PC-9 (cell line): ENCODE measurements at regions not wholly inside any gene's neighbourhood (a gene's known extent, or its start where the extent isn't known, plus 50 kb on each side); places are given as distances from the start of the nearest gene placed in this dataset.

Experiments
- EZH2 ChIP-seq: fragments of 200-600 bp; sonication (generic); IDR thresholded peaks from 2 replicates; pipeline ENCODE4 v1.8.0; 2017; ENCODE audit warnings: antibody characterized with exemption, low read depth
- TF ChIP-seq, protein P1 (sequence below): fragments of 200-600 bp; sonication (generic); conservative IDR thresholded peaks from 2 replicates; pipeline ENCODE4 v1.6.1; 2017; ENCODE audit warnings: mixed run types, antibody characterized with exemption, mild to moderate bottlenecking, moderate library complexity

DNA sequence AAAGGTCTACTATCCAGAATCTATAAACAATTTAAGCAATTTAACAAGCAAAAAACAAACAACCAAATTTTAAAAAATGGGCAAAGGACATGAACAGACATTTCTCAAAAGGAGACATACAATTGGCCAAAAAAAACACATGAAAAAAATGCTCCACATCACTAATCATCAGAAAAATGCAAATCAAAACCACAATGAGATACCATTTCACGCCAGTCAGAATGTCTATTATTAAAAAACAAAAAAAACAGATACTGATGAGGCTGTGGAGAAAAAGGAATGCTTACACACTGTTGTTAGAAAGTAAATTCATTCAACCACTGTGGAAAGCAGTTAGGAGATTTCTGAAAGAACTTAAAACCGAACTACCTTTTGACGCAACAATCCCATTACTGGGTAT is 66.4 kb upstream of the SESTD1 start:
- no peak for TF ChIP-seq EZH2
- TF ChIP-seq, protein P1, sequence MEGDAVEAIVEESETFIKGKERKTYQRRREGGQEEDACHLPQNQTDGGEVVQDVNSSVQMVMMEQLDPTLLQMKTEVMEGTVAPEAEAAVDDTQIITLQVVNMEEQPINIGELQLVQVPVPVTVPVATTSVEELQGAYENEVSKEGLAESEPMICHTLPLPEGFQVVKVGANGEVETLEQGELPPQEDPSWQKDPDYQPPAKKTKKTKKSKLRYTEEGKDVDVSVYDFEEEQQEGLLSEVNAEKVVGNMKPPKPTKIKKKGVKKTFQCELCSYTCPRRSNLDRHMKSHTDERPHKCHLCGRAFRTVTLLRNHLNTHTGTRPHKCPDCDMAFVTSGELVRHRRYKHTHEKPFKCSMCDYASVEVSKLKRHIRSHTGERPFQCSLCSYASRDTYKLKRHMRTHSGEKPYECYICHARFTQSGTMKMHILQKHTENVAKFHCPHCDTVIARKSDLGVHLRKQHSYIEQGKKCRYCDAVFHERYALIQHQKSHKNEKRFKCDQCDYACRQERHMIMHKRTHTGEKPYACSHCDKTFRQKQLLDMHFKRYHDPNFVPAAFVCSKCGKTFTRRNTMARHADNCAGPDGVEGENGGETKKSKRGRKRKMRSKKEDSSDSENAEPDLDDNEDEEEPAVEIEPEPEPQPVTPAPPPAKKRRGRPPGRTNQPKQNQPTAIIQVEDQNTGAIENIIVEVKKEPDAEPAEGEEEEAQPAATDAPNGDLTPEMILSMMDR: no peak
